DMS 273 (cell line): ENCODE measurements at regions not wholly inside any gene's neighbourhood (a gene's known extent, or its start where the extent isn't known, plus 50 kb on each side); places are given as distances from the start of the nearest gene placed in this dataset.
A peak's percentile ranks its signal among the peaks of the same experiment; 100 is the strongest.

Source experiments
- DNase-seq: peaks from one replicate; lab custom pipeline; 2025; ENCODE audit not compliant: unreplicated experiment; lab: John Stamatoyannopoulos, UW

DNA sequence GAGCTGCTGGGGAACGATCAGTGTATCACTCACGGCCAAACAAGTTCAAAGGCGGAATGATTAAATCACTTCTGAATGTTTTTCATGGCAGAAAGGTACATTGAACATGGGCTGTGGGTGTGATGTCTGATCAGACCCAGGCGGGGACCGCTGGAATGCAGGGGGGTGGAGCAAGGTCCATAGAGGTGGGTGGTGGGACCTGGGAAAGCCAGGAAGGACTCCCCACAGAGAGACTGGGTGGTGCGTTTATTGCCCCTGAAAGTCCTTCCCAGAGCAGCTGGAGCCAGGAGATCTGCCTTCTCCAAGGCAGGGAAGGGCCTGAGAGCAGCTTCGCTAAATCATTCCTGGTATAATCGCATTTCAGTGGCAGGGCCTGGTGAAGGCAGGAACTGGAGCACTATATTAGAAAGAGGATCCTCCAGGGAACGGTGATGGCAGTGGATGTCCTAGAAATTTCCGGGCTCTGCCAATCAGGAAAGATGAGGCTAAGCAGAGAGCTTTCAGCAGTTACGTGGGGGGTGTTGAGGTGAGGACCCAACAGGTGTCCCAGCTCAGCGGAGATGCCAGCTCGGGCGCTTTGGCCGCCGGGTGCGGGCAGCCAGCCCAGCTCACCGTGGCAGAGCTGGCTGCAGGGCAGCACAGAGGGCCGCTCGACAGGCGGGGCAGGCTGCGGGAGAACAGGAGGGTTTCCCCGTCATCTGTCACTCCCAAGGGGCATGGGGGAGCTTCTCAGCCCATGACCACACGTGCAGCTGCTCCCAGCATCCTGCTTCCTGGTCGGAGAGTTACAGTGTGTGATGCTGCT, 271.7 kb downstream of the CTTN start:
- peak; percentile 48 for DNase-seq

DNA sequence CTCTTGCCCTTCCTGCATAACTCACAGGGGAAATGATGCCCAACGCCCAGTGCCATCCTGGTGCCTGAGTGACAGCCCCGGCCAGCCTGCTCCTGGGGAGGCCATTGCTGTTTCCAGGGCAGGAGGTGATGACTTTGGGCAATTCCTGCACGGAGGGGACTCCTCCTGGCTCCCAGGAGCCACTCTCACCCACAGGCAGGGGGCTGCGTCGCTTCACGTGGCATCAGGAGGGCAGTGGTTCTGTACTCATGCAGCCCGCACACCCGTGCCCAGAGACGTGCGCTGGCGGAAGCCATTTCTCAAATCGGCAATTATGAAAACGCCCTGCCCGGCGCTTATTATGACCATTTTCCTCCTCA, 272.3 kb downstream of the CTTN start:
- peak; percentile 39 for DNase-seq

DNA sequence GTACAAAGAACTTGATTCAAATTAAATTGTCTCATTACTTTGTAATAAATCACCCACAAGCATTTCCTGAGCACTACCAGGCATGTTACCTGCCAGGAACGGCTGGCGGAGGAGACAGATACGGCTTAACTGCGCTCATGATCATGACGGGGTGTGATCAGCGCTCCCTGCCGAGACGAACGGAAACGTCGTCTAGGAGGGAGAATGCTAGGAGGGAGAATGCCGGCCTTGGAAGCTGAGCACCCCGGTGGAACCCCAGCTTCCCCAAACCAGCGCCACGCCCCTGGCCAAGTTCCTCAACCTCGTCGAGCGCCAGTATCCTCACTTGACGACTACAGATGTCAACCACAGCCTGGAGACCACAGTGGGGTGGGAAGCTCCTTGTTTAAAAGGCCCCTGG, 272.8 kb downstream of the CTTN start:
- peak; percentile 64 for DNase-seq

DNA sequence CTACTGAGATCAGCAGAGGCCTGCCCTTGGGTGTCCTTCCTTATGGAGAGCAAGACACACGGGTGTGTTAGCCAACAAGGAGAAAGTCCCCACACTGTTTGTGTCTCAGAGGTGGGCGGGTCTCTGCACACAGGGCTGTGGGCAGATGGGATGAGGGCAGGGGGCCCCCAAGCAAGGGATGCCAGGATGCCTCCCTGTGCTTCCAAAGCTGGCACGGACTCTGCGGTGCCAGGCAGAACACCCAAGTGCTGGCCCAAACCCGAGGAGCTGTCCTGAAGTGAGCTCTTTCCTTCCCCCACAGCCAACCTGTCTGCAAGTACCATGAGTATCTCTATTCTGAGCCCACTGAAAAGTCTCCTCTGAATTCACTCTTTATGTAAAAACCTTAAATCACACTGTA, 273.3 kb downstream of the CTTN start:
- DNase-seq = peak; percentile 37

DNA sequence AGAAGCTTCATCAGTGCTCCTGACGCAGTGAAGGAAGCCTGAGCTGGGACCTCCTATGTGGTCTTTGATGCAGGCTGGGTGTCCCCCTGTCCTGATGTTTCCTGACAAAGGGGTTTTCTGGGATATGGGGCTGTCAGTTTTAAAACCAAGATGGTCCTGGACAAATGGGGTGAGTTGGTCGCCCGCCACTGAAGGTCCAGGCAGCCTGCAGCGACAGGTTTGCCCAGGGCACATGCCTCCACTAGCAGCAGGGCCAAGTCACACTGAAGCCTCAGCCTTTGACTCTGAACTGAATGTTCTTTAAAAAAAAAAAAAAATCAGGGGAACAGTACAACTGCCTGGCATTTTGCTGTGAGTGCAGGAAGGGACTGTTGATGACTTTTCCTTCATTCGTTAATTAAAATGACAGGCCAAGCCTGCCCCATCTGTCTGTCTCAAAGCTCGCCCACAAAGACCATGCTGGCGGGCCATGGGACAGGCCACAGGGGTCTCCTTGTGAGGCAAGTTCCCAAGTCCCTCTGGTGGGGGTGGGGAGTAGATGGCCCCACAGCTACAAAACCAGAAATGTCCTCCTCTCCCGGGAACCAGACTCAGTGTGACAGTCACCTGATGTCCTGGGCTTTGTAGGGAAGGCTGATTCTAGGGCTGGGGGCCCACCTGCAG, 274.8 kb downstream of the CTTN start:
- DNase-seq = no peak

DNA sequence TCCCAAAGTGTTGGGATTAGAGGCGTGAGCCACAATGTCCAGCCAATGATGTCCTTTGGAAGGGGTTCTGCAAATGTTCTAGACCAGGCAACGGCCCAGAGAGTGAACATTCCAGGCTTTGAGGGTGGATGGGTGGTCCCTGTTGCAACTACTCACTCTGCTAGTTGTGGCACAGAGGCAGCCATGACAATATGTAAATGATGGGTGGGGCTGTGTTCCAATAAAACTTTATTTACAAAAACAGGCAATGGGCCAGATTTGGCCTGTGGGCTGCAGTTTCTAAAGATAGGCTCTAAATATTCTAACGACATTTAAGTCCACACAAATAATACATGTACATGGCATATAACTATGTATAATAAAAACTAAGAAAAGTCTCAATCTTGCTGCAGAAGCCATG, 276.3 kb downstream of the CTTN start:
- no peak for DNase-seq

DNA sequence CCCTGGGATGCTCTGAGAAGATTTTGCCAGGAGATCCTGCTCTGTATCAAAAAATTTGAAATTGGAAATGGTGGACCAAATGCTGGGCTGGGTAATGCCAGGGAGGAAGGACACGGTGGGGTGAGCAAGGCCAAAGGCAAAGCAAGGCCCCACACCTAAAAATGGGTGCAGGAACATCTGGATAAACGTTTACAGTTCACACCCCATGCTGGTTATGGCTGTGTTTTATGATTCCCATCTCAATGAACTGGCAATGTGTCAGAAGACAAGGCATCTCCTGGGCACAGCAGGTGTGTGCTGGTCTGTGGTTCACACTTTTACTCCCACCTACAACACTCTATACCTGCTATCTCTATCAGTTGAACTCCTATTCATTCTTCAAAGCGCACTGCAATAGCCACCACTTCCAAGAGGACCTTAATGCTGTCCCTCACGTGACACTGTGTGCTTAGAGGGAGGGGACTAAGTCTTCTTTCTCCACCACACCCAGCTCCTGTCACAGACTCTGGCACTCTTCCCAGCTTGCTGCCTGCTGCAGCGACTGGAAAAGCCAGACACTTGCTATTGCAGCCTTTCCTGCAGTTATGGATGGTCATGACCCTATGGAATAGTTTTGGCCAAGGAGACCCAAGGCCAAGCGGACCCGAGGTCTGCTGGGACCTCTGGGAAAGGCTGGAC, 277.5 kb downstream of the CTTN start:
- DNase-seq = peak; percentile 12

DNA sequence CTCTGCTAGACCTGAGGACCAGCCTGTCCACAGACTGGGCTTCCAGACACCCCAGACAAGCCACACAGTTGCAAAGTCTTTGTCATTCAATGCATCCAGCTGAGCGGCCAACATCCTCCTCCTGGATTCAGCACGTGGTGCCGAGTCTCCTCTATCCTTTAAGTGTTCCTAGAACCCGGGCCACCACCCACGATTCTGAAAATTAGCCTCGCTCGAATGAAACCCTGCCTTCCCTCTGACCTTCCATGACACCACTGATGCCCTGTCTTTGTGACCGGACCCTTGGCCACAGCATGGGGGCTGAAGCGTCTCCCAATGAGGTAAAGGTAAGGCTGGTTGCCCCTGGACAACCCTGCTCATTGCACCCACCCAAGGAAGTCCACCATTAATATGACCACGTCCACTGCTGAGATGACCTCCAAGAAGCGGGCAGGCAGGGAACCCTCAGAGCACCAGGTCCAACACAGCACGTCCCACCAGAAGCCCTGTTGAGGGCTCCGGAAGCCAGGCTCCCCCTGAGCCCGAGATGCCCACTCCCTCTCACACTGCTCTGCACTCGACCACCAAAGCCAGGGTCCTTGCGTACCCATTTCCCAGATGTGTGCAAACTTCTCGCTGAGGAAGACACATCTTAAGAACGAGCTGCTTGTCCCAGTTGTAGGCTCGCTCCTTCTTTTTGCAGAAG, 279.0 kb downstream of the CTTN start:
- DNase-seq = no peak

DNA sequence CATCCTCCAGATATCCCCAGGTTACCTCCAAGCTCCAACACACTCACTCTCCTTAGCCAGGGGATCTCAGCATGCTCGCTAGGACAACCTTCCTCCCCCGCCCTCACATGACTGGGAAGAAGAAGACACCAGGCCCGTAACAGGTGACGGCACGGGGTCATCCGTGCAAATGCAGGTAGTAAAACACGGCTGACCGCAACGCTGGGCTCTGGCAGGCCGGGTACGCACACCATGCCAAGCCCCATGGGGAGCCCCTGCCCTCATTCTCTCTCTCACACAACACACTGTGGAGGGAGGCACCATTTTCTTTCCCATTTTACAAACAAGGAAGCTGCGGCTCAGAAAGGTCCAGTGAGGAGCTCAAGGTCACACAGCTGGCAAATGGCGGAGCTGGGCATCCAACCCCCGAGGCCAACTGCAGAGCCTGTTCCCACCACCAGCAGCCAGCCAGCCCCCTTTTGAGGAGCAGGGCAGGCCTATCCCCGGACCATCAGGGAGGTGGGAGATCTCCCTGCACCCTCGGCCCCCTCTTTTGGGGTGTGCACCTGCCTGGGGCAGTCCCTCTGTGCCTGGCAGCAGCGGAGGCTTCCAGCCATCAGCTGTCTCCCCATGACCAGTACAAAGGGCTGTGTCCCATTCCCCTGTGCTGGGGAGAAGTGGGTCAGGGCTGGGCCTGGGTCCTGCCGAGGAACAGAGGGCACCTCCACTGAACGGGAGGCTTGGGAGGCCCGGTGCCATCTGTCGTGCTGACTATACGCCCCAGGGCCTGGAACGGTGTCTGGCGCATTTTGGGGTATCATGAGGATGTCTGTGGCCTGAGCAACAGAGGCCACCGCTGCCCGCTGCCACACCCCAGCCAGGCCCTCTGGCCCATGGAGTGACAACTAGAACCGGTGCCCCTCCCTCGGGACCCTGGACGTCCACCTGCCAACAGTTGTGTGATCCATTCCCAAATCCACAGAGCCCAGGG, 280.9 kb downstream of the CTTN start:
- DNase-seq = no peak

DNA sequence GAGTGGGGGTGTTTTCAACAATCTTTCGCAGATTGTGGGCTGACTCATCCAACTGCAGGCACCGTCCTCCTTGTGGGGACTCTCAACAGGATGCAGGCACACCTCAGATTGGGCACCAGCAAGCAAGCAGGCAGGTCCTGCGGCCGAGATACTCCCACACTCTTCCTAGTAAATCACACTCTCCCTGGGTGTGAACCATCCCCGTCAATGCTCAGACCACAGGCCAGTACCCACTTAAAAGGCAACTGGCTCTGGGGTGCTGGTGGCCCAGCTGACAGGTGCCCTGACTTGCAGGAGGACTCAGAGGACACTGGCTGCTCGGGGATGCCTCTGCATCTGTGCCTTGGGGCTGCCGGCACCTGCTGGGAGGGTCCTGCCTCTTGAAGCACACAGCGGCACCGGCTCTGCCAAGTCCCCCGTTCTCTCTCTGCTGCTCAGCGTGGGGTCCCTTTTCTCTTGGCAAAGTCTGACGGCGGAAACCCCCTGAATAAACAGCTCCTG, 282.5 kb downstream of the CTTN start:
- DNase-seq = no peak

DNA sequence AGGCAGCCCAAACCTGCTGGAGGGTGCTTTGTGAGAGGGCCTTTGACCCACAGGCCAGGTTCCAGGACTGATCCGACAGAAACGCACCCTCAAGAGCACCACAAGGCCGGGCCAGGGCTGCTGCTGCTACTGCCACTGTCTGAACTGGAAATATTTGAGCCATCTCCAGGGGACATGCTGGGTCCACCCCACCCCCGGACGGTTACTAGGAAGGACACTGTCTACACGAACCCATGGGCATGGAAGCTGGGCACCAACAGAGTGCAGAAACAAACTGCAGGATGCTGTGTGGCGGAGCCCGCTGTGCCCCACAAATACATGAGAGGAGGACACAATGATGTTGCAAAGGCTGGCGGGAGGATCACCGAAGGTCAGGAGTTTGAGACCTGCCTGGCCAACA, 283.7 kb downstream of the CTTN start:
- no peak for DNase-seq

DNA sequence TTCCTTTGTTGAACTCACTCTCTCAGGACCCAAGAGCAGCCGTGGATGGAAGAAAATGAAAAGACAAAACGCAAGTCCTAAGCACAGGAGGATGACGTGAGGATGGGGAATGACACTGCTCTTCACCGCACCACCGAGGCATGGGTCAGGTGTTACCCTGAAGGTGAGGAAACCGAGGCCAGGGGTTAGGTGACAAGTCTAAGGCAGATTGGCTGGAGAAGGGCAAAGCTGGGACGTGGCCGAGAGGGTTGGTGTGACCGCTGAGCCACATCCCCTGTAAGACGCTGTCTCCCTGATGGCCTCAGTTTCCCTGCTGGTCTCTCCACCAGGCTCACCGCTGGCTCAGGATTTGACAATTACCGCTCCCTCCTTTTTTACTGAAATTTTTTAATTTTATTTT, 284.4 kb downstream of the CTTN start:
- no peak for DNase-seq

DNA sequence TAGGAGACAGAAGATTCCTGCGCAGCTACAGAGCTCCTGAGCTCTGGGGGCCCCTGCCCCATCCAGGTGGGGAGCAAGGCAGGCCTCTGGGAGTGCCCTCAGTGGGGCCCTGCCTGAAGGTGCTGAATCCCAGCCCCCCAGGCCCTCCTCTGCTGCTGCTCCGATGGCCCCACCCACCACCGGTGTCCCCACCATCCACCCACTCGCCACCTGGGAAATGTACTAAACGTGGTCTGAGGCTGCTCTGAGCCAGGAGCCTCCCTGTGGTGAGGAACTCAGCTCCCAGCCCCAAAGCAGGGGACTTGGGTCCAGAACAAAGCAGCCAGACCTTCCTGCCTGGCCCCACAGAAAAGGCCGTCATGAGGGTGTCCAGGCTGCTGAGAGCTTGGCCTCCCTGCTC, 289.4 kb downstream of the CTTN start:
- DNase-seq = no peak

DNA sequence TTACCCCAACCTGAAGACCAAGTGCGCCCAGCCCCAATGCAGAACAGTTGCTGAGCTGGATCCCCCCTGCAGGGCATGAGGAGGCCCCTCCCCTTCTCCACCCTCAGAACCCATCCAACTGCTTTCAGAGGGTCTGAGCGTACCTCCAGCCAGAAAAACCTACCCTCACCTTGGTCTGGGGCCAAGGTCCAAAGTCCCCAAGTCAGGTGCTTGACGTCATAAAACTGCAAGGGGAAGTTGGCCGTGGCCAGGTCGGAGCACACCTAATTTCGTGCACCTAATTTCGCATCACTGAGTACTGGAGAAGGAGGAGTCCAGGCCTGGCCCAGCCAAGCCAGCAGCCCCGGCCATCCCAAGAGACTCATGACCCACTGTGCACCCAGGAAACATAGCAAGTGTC, 289.8 kb downstream of the CTTN start:
- no peak for DNase-seq

DNA sequence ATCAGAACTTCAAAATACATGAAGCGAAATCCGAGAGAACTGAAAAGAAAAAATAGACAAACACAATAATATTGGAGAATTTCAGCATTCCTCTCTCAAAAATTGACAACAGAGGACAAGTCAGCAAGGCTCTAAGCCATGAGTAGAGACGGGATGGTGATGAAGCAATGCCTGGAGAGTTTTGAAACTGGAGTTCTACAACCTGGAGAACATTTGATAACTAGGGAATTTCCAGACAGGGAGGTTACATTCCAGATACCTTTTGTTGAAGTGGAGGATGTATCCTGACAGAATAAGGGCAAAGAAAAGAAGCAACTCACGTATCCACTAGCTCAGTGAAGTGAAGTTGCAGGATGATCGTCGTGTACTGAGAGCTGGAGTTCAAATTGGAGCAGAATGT, 291.4 kb downstream of the CTTN start:
- DNase-seq = no peak

DNA sequence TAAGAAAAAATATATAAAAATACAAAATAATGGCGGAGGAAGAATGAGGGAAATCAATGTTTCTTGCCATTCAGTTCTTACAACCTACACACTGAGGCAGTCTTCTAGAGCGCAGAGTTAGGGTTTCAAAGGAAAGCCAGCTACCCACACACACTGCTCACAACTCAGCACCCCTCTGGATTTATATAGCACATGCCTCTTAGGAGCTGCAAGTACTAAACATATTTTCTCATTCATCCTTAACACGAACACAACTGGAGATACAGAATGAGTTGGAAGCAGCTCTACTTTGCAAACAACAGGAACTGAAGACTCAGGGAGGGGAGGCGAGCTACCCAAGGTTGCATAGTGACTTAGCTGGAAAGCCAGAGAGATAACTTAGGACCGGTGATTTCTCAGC, 293.8 kb downstream of the CTTN start:
- DNase-seq = no peak

DNA sequence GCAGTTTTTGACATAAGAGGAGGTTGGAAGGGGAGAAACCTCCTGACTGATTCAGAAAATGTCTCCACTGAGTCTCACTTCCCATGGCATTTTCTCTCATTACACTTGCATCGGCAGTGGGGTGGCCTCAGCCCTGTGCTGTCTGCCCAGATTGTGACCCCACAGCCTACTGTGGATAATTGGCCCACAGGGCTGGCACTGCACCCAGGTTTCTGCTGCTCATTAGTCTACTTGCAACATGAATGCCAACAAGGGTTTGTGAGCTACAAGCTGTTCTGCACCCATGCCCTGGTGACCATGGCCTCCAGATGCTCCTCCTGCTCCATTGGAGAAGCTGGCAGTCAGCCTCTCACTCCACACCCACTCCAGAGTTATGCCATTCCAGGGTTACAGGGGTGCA, 296.0 kb downstream of the CTTN start:
- DNase-seq = peak; percentile 6

DNA sequence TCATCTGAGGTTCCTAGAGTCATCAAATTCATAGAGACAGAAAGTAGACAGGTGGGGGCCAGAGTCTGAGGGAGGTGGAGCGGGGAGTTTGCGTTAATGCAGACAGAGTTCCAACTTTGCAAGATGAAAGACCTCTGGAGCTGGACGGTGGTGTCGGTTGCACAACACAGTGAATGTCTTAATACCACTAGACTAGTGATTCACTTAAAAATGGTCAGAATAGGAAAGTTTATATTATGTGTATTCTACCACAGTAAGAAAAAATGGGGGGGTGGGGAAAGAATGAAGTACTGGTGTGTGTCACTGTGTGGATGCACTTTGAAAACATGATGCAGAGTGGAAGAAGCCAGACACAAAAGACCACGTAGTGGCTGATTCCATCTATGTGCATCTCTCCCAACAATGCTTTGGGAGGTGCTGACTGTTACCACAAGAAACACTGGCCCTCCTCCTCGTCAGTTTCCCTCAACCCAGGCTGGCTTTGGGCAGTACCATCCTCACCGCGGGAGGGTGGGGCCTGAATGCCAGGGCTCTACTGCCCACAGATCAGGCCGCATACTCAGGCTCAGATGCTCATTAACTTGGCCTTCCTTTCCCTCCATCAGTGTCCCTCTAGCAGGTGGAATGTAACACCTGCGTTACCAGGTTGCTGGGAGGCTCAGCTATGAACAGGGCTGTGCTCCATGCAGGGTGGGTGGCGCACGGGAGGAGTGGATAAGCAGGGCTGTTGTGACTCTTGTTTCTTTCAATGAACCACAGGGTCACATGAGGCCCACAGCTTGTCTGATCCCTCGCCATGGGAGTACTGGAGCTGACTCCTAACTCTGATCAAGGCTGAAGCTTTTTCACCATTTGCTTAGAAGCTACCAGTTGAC, 297.0 kb downstream of the CTTN start:
- no peak for DNase-seq

DNA sequence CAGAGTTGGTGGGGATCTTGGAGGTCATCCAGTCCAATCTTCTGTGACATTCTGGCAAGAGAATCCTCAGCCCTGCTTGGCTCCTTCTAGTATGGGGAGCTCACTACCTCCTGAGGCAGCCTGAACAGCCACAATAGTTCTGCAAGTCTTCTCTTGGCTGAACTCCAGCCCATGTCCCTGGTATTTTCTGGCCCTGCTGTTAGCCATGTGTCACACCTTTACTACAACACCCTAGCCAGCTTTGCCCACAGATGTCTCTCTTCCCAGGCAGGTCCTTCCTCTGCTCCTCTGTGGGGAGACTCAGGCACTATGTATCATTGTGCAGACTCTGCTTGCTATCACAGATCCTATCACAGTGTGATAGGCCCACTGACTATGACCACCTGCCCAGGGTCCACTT, 297.7 kb downstream of the CTTN start:
- DNase-seq = peak; percentile 7
